GM11168 (cell line): ENCODE measurements at regions not wholly inside any gene's neighbourhood (a gene's known extent, or its start where the extent isn't known, plus 50 kb on each side); places are given as distances from the start of the nearest gene placed in this dataset.

Experiments
- in situ Hi-C: fragments of 300-500 bp; cut with MboI; formaldehyde crosslinking; loops from one replicate; pipeline ENCODE4 v1.12.0; 2022; ENCODE audit warnings: low sequenced_read_pairs; ENCODE audit not compliant: unreplicated experiment

- in situ Hi-C loops = no loop called here
These were observed 139.3 kb downstream of the SOX2 start for GRCh38 chr3:181851063-181851462.

GRCh38 chr3:181855825-181856224 is 144.1 kb downstream of the SOX2 start:
- in situ Hi-C loops = no loop called here

DNA sequence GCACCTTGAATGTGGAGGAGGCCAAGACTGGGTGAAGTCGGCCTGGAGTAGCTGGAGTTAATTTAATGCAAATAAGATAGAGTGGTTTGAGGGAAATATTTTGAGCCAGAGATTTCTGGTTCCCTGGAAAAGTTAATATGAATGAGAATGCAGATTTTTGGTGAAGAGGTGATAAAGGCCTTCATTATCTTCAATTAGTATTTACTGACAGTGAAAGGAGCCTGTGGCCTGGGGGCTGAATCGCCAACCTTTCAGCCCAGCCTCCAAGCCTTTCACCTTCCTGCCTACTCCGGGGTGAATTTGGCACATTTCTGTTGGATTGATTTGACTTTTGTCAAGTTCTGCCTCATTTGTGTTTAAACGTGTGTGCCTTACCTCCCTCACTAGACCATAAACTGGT is 147.8 kb downstream of the SOX2 start:
- in situ Hi-C loops = no loop called here

DNA sequence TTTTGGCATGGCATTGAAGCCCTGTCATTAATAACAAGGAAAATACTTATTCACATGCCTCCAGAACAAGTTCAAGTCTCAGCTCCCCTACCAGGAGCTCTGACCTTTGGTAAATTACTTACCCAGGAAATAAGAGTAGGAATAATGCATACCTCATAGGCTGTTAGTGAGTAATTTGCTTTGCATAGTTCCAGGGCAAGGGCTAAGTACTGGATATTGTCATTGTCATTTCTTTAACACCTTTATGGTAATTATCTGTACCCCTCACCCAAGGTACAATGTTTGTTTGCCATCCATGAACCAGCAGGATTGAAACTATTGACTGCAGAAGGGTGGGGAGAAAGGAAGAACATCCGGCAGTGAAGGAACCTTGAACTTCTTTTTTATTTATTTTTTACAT is 148.5 kb downstream of the SOX2 start:
- in situ Hi-C loops = no loop called here

DNA sequence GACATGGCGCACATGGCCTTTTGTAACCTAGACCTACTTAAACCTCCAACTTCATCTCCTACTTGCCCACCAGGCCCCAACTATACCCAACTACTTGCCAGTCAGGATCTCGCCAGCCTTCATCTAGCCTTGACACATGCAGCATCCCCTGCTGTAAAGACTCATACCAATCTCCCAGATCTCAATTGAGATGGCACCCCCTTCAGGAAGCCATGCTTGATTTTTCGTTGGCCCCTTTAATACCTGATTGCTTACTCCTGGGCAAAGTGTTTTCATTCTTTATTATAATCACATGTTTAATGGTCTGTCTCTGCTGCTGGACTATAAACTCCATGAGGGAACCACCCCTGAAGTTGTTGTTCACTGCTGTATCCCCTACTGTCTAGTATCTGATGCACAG is 150.8 kb downstream of the SOX2 start:
- in situ Hi-C loops = no loop called here

DNA sequence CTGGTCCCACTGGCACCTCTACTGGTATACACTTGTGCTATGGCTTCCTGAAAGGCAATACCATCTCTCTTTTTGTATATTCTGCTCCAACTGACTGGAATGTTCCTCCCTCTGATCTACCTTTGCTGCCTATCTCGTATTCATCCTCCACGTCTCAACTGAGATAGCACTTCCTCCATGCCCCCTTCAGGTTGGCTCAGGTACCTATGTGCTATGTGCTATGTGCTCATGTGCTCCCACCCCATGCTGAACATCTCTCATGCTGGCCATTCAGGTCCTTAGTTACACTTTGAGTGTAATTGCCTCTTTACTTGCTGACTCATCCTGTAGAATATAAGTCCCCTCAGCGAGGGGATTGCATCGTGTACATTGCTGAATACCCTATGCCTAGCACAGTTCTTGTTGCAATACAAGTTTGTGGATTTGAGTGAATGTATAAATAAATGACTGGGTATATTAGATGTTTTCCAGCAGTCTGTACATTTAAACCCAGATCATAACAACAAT is 156.9 kb downstream of the SOX2 start:
- in situ Hi-C loops = no loop called here

DNA sequence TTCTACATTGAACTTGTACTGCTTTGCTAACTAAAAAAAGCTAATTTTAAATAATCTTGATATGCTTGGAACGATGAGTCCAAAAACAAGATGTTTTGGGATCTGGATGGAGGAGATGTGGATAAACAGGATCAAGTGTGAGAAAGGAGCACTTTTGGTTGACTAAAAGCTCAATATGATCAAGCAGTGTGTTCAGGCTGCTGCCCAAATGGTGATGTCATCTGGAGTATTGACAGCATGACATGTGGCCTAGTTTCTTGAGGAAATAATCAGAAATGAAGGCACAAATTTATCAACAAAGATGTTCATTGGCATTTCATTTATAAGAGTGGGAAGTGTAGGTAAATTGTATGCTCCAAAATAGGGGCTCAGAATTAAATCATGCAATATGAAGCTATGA is 161.2 kb downstream of the SOX2 start:
- in situ Hi-C loops = no loop called here

DNA sequence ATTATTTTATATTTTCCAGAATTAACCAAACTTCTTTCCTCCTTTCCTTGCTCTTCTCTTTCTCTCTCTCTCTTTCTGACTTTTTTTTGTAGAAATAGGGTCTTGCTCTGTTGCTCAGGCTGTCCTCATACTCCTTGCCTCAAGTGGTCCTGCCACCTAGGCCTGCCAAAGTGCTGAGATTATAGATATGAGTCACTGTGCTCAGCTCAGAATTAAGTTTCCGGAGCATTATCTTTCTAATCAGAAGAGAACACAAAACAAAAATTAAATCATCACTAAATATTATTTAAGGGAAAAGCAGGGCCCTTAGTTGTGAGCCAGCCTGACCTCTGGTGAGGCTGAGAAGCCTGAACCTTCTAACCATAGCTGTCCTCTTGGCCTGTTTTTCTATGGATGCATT is 168.2 kb downstream of the SOX2 start:
- in situ Hi-C loops = no loop called here

DNA sequence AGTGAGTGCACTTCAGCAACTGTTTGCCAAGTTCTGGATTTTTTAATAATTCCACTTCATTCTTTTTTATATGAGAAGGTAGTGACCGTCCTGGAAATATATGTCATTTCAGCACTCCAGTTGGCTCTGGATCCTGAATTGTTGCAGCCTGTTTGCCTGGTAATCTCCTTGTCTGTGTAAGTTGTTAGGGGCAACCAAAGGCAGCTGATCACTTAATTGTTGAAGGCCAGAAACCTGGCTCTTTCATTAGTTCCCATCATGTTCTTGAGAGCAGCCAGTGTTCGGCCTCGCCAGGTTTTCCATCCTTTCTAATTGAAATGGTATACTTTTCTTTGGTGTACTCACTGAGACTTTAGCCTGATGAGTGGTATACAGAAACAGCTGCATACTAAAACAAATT is 168.6 kb downstream of the SOX2 start:
- in situ Hi-C loops = no loop called here

DNA sequence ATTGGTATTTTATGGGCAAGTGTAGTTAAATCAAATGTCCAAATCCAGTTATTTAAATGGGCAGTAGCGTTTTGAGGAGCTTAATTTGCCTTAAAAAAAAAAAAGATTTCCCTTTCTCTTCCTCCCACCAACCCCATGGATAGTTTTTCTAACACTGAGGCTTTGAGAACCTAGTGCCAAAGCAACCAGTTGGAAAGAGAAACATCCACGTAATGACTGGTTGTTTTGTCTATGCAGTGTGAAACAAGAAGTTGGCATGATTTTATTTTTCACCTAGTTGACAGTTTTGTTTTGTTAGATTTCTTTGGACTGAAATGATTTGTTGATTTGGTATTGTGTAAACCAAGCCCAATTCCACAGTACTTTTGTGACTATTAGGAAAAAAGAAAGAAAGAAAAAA is 170.0 kb downstream of the SOX2 start:
- in situ Hi-C loops = no loop called here

DNA sequence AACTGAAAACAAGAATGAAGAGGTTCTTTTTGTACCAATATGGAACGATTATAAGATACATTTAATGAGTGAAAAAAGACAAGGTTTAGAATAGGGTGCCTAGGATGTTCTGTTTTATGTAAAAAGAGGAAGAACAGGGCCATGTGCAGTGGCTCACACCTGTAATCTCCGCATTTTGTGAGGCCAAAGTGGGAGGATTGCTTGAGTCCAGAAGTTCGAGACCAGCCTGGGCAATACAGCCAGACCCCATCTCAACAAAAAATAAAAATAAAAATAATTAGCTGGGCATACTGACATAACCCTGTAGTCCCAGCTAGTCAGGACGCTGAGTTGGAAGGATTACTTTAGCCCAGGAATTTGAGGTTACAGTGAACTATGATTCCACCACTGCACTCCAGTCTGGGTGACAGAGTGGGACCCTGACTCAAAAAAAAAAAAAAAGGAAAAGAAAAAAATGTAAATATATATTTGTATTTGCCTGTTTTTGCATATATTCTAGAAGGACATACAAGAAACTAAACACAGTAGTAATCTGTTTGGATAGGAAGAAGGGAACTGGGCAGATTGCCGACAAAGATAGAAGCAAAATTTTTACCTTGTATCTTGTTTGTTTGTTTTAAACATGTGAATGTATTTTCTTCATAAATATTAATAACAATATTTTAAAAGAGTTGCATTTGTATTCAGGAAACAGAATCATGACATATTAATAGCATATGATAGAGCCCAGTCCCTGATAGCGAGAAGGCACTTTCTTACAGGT is 174.3 kb downstream of the SOX2 start:
- in situ Hi-C loops = no loop called here

DNA sequence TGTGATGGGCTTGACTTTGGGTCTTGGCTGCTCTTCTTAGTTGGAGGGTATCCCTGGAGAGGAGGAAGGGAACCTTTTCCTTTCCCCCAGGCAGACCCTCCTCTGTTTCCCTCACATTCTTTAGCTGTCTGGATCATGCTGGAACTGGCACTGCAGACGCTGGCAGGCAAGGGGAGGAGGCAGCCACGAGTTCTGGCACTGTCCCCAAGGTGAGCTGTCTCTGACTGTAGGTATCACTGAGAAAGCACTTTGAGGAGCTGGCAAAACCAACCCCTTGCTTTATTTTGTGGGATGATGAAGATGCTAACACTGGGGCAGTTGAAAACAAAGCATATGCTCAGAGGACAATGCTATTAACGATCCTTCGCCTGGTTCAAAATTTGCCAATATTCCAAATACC is 175.0 kb downstream of the SOX2 start:
- in situ Hi-C loops = no loop called here

- in situ Hi-C loops = no loop called here
These were observed 176.0 kb downstream of the SOX2 start for GRCh38 chr3:181887685-181888084.

- in situ Hi-C loops = no loop called here
These were observed 176.5 kb downstream of the SOX2 start for GRCh38 chr3:181888234-181888633.

GRCh38 chr3:181892848-181893247 is 181.1 kb downstream of the SOX2 start:
- in situ Hi-C loops = no loop called here

DNA sequence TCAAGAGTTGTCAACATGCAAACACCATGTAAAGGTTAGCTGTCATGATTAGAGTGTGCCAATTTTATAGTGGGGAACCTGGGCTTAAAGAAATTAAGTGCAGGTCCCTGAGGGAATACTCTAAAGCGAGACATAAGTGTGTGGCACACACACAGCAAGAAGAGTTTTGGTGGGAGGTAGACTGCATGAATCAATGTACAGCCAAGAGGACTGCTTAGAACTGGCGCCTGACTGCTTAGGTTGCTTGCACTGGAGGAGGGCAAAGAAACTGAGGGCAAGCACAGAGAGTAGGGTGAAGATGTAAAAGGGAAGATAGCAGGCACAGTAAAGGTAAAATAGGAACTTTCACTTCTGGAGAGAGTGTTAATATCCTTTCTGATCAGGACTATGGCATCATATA is 184.9 kb downstream of the SOX2 start:
- in situ Hi-C loops = no loop called here

GRCh38 chr3:181899702-181900101 is 188.0 kb downstream of the SOX2 start:
- in situ Hi-C loops = loop anchor here (25.0 kb wide), 1 partner anchor 788 kb away; no protein-coding TSS in a partner anchor

- in situ Hi-C loops = loop anchor here (25.0 kb wide), 1 partner anchor 786 kb away; no protein-coding TSS in a partner anchor
These were observed 189.9 kb downstream of the SOX2 start for GRCh38 chr3:181901626-181902025.

DNA sequence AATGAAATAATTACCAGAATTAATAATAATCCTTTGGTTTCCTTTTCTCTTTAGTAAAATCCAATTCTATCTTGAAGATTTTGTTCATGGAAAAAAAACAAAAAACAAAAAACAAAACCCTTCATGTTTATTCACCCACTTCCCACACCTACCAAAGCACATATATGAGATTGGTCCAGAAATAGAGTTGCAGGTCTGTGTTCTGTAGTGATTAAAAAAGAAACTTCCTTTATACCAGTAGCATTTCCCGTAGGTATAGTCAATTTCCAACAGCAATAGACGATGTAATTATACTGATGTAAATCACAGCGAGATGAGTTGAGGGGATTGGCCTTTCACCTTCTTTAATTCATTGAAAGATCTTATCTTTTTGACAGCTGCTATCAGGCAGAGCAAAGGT is 194.6 kb downstream of the SOX2 start:
- in situ Hi-C loops = loop anchor here (25.0 kb wide), 1 partner anchor 781 kb away; no protein-coding TSS in a partner anchor

DNA sequence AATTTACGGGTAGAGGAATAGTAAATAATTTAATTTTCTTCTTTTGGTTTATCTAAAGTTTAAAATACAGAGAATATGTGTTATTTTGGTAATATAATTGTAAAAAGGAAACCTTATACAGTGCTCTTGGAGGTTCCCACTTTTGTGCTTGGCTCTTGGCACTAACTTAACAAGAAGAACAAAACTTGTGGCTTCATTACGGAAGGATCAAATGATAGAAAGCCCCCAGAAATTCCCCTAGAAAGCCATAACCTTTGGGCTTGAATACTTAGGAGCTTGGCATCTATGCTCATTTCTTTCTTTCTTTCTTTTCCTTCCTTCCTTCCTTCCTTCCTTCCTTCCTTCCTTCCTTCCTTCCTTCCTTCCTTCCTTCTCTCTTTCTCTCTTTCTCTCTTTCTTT is 197.5 kb downstream of the SOX2 start:
- in situ Hi-C loops = loop anchor here (25.0 kb wide), 1 partner anchor 778 kb away; no protein-coding TSS in a partner anchor

DNA sequence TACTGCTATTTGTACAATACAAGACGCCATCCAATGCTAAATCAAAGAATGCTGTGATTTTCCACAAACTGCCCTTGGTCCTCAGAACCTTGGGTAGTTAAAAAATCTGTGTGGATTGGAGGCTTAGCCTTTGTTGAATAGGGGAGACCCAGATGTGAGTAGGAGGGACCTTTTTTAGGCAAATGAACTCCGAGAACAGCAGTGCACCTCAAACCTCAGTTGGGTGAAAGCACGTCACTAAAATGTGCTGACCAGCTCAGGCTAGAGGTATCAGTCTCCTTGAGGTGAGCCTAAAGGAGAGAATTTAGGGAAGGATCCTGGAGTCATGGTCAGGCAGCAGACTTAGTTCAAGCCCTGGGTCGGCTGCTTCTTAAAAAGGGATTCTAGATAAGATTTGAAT is 200.7 kb downstream of the SOX2 start:
- in situ Hi-C loops = loop anchor here (25.0 kb wide), 1 partner anchor 775 kb away; no protein-coding TSS in a partner anchor

- in situ Hi-C loops = loop anchor here (25.0 kb wide), 1 partner anchor 774 kb away; no protein-coding TSS in a partner anchor
These were observed 201.5 kb downstream of the SOX2 start for GRCh38 chr3:181913254-181913653.
